ENCODE measurements at regions not wholly inside any gene's neighbourhood (a gene's known extent, or its start where the extent isn't known, plus 50 kb on each side); places are given as distances from the start of the nearest gene placed in this dataset.

DNA sequence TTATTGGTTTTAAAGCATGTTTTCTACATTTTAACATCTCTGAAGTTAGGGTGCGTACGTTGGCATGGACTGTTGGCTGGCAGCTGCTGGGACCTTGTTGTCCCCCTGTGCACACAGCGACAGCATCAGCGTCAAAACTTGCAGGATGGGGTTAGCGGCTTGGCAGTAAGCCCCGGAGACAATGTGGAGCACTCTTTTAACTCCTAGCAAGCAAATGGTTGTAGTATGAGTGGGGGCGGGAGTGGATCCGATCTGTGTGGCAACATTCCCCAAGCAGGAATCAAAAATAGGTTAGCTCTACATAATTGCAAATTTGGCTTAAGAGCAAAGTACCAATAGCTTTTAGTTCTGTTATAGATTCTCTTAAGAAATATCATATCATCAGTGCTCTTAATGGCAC lies 70.1 kb downstream of the NRN1 start:
- Histone ChIP-seq H3K23ac (ENCODE audit: low read depth, low read length, poor library complexity) (no peak overlapping the region), H2AFZ (ENCODE audit: low read length) (no peak overlapping the region), H3K4ac (ENCODE audit: low read length) (no peak overlapping the region), H4K8ac (ENCODE audit: low read depth, low read length) (no peak overlapping the region), H3K4me2 (ENCODE audit: insufficient read depth, low read length, poor library complexity, severe bottlenecking) (no peak overlapping the region), H2BK120ac (ENCODE audit: low read depth, low read length) (no peak overlapping the region), H3K79me1 (ENCODE audit: low read depth, low read length) (no peaks in the 10 kb centered on the region), H3K9me3 (replicated peaks in 1 of 2; ENCODE audit: control insufficient read depth in 2 of 2, insufficient read depth in 1 of 2, low read depth in 1 of 2, low read length in 2 of 2) (peaks cover 0 to 10% of the 10 kb centered on the region in 2 donors), H3K27me3 (ENCODE audit: control insufficient read depth in 3 of 3, insufficient read depth in 3 of 3, low read depth in 1 of 3, low read length in 3 of 3) (peaks cover 0 to 6% (median 0%) of the 10 kb centered on the region in 3 experiments), H3K18ac (ENCODE audit: low read length) (no peak overlapping the region), H2BK15ac (ENCODE audit: low read length) (no peak overlapping the region), H3K4me3 (ENCODE audit: low read length in 2 of 2) (no peak overlapping the region), H2BK5ac (ENCODE audit: low read length) (no peak overlapping the region), H3K27ac (replicated peaks; ENCODE audit: low read length) (no peak overlapping the region), H3K36me3 (replicated peaks in 1 of 2; ENCODE audit: control insufficient read depth in 2 of 2, insufficient read depth in 2 of 2, low read length in 2 of 2) (no peaks in the 10 kb centered on the region), H2AK5ac (ENCODE audit: low read depth, low read length) (no peak overlapping the region), H2BK12ac (ENCODE audit: low read length) (no peak overlapping the region), H3K4me1 (ENCODE audit: control insufficient read depth in 2 of 2, insufficient read depth in 1 of 2, low read depth in 1 of 2, low read length in 2 of 2) (peaks cover 0 to 11% of the 10 kb centered on the region in 2 donors), H4K91ac (ENCODE audit: low read depth, low read length, poor library complexity) (no peak overlapping the region), H3K9ac (ENCODE audit: low read depth, low read length, poor library complexity) (no peak overlapping the region), H3K14ac (ENCODE audit: low read length) (no peak overlapping the region)
- no CpG with 5 or more reads among the region's 8 CpGs for WGBS, 2 donors (ENCODE audit: extremely low coverage in 2 of 2, insufficient read length in 2 of 2, insufficient replicate concordance in 1 of 2)
- DNase-seq (ENCODE audit: low spot score) = no peak

DNA sequence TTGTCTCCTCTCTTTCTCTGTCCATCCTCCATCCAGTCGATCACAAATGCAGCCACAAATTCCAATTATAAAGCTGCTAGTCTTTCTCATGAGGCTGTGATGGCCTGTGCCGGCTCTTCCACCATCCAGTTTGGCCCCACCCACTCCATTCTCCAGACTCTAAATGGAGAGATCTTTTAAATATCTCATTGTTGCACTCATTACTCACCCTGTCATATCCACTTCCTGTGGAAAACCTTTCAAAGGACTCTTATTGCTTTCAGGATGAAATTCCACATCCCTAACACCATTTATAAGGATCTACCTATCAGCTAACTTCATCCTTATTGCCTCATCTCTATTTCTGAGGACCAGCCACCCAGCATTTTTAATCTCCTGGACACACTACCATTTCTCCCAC lies 70.6 kb downstream of the NRN1 start:
- Histone ChIP-seq H3K79me1 (ENCODE audit: low read depth, low read length) (no peaks in the 10 kb centered on the region), H3K4me1 (ENCODE audit: control insufficient read depth in 2 of 2, insufficient read depth in 1 of 2, low read depth in 1 of 2, low read length in 2 of 2) (peaks cover 0 to 11% of the 10 kb centered on the region in 2 donors), H3K4me2 (ENCODE audit: insufficient read depth, low read length, poor library complexity, severe bottlenecking) (no peak overlapping the region), H3K14ac (ENCODE audit: low read length) (no peak overlapping the region), H3K9me3 (replicated peaks in 1 of 2; ENCODE audit: control insufficient read depth in 2 of 2, insufficient read depth in 1 of 2, low read depth in 1 of 2, low read length in 2 of 2) (peaks cover 0 to 10% of the 10 kb centered on the region in 2 donors), H2BK120ac (ENCODE audit: low read depth, low read length) (no peak overlapping the region), H2BK5ac (ENCODE audit: low read length) (no peak overlapping the region), H2BK12ac (ENCODE audit: low read length) (no peak overlapping the region), H2AK5ac (ENCODE audit: low read depth, low read length) (no peak overlapping the region), H4K91ac (ENCODE audit: low read depth, low read length, poor library complexity) (no peak overlapping the region), H3K23ac (ENCODE audit: low read depth, low read length, poor library complexity) (no peak overlapping the region), H3K27me3 (ENCODE audit: control insufficient read depth in 3 of 3, insufficient read depth in 3 of 3, low read depth in 1 of 3, low read length in 3 of 3) (peaks cover 0 to 6% (median 0%) of the 10 kb centered on the region in 3 experiments), H3K9ac (ENCODE audit: low read depth, low read length, poor library complexity) (no peak overlapping the region), H4K8ac (ENCODE audit: low read depth, low read length) (no peak overlapping the region), H3K4ac (ENCODE audit: low read length) (no peak overlapping the region), H3K4me3 (ENCODE audit: low read length in 2 of 2) (no peak overlapping the region), H2BK15ac (ENCODE audit: low read length) (no peak overlapping the region), H3K27ac (replicated peaks; ENCODE audit: low read length) (no peak overlapping the region), H3K18ac (ENCODE audit: low read length) (no peak overlapping the region), H2AFZ (ENCODE audit: low read length) (no peak overlapping the region), H3K36me3 (replicated peaks in 1 of 2; ENCODE audit: control insufficient read depth in 2 of 2, insufficient read depth in 2 of 2, low read length in 2 of 2) (no peaks in the 10 kb centered on the region)
- WGBS, 2 donors (ENCODE audit: extremely low coverage in 2 of 2, insufficient read length in 2 of 2, insufficient replicate concordance in 1 of 2) = no CpG with 5 or more reads among the region's 2 CpGs
- no peak for DNase-seq (ENCODE audit: low spot score)

DNA sequence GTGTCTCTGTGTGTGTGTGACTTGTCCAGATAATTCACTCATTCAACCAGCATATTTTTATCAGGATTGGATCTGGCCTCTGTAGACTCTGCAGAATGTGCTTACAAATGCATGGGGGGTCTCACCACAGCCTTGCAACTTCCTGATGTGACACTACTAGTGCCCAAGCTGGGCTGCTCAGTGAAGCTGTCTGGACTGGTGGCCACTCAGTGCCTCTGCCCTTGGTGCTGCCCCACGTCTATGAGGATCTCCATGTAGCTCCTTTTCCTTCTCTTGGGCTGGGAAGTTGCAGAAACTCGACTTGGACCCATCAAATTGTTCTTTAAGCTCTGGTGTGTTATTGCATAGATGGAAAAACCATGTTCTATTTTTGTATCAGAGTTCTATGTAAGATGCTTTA lies 75.8 kb downstream of the NRN1 start:
- H3K4me1 ChIP-seq (ENCODE audit: control insufficient read depth in 2 of 2, insufficient read depth in 1 of 2, low read depth in 1 of 2, low read length in 2 of 2) = no peaks in the 10 kb centered on the region
- no peak overlapping the region for H2BK120ac ChIP-seq (ENCODE audit: low read depth, low read length)

DNA sequence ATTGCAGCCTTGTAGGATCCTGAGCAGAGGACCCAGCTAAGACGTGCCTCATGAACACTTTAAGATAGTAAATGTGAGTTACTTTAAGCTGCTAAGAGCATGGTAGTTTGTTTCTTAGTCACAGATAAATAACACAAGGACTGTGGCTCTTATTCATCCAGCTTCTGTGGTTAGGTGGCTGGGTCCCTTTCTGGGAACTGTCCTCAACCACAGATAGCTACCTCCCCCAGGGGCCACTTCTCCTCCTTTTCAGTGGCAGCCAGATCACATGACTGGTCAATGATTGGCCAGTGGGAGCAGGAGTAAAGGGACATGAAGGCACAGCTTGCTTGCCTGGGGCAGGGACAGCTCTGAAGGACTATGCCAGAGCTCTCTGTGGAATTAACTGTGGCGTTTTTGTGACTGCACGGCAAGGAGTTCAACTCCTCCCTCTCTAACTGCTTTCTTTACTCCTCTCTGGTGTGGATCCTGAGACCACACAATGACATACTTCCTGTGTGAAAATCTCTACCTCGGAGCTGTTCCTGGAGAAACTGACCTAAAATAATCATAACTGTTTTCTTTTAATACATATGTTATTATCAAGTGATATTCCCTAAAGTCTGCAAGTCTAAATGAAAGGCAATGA lies 76.5 kb downstream of the NRN1 start:
- Histone ChIP-seq H3K9ac (ENCODE audit: low read depth, low read length, poor library complexity) (no peak overlapping the region), H3K4me3 (ENCODE audit: low read length in 2 of 2) (peak overlapping the region in 1 of 2 donors; percentile 36), H2BK12ac (ENCODE audit: low read length) (no peak overlapping the region), H3K4me1 (ENCODE audit: control insufficient read depth in 2 of 2, insufficient read depth in 1 of 2, low read depth in 1 of 2, low read length in 2 of 2) (no peaks in the 10 kb centered on the region), H2BK120ac (ENCODE audit: low read depth, low read length) (no peak overlapping the region), H3K36me3 (replicated peaks in 1 of 2; ENCODE audit: control insufficient read depth in 2 of 2, insufficient read depth in 2 of 2, low read length in 2 of 2) (no peaks in the 10 kb centered on the region), H3K14ac (ENCODE audit: low read length) (no peak overlapping the region), H3K27ac (replicated peaks; ENCODE audit: low read length) (no peak overlapping the region), H3K4ac (ENCODE audit: low read length) (no peak overlapping the region), H2BK5ac (ENCODE audit: low read length) (no peak overlapping the region), H4K8ac (ENCODE audit: low read depth, low read length) (no peak overlapping the region), H2AK5ac (ENCODE audit: low read depth, low read length) (no peak overlapping the region), H3K79me1 (ENCODE audit: low read depth, low read length) (no peaks in the 10 kb centered on the region), H4K91ac (ENCODE audit: low read depth, low read length, poor library complexity) (no peak overlapping the region), H3K27me3 (ENCODE audit: control insufficient read depth in 3 of 3, insufficient read depth in 3 of 3, low read depth in 1 of 3, low read length in 3 of 3) (peaks cover 0 to 6% (median 0%) of the 10 kb centered on the region in 3 experiments), H2AFZ (ENCODE audit: low read length) (no peak overlapping the region), H3K4me2 (ENCODE audit: insufficient read depth, low read length, poor library complexity, severe bottlenecking) (no peak overlapping the region), H3K18ac (ENCODE audit: low read length) (no peak overlapping the region), H3K9me3 (replicated peaks in 1 of 2; ENCODE audit: control insufficient read depth in 2 of 2, insufficient read depth in 1 of 2, low read depth in 1 of 2, low read length in 2 of 2) (peaks cover 0 to 12% of the 10 kb centered on the region in 2 donors), H2BK15ac (ENCODE audit: low read length) (no peak overlapping the region), H3K23ac (ENCODE audit: low read depth, low read length, poor library complexity) (no peak overlapping the region)
- WGBS, 2 donors (ENCODE audit: extremely low coverage in 2 of 2, insufficient read length in 2 of 2, insufficient replicate concordance in 1 of 2) = no CpG with 5 or more reads among the region's 4 CpGs
- DNase-seq (ENCODE audit: low spot score) = no peak

More for the DNA sequence above, 75.8 kb downstream of the NRN1 start:
- H3K4me3 ChIP-seq (ENCODE audit: low read length in 2 of 2) = no peak overlapping the region
- H3K9me3 ChIP-seq (replicated peaks in 1 of 2; ENCODE audit: control insufficient read depth in 2 of 2, insufficient read depth in 1 of 2, low read depth in 1 of 2, low read length in 2 of 2) = peaks cover 0 to 12% of the 10 kb centered on the region in 2 donors
- no peaks in the 10 kb centered on the region for H3K79me1 ChIP-seq (ENCODE audit: low read depth, low read length)
- H4K8ac ChIP-seq (ENCODE audit: low read depth, low read length) = no peak overlapping the region
- no peak overlapping the region for H3K4ac ChIP-seq (ENCODE audit: low read length)
- H2BK15ac ChIP-seq (ENCODE audit: low read length) = no peak overlapping the region
- DNase-seq (ENCODE audit: low spot score) = no peak
- no peak overlapping the region for H2AFZ ChIP-seq (ENCODE audit: low read length)
- no peak overlapping the region for H3K18ac ChIP-seq (ENCODE audit: low read length)
- H2BK5ac ChIP-seq (ENCODE audit: low read length) = no peak overlapping the region
- H3K14ac ChIP-seq (ENCODE audit: low read length) = no peak overlapping the region
- H3K9ac ChIP-seq (ENCODE audit: low read depth, low read length, poor library complexity) = no peak overlapping the region
- WGBS, 2 donors (ENCODE audit: extremely low coverage in 2 of 2, insufficient read length in 2 of 2, insufficient replicate concordance in 1 of 2) = no CpG with 5 or more reads among the region's 2 CpGs
- no peak overlapping the region for H2BK12ac ChIP-seq (ENCODE audit: low read length)
- H3K27me3 ChIP-seq (ENCODE audit: control insufficient read depth in 3 of 3, insufficient read depth in 3 of 3, low read depth in 1 of 3, low read length in 3 of 3) = peaks cover 0 to 6% (median 0%) of the 10 kb centered on the region in 3 experiments
- no peaks in the 10 kb centered on the region for H3K36me3 ChIP-seq (replicated peaks in 1 of 2; ENCODE audit: control insufficient read depth in 2 of 2, insufficient read depth in 2 of 2, low read length in 2 of 2)
- no peak overlapping the region for H3K4me2 ChIP-seq (ENCODE audit: insufficient read depth, low read length, poor library complexity, severe bottlenecking)
- no peak overlapping the region for H2AK5ac ChIP-seq (ENCODE audit: low read depth, low read length)
- H4K91ac ChIP-seq (ENCODE audit: low read depth, low read length, poor library complexity) = no peak overlapping the region
- H3K27ac ChIP-seq (replicated peaks; ENCODE audit: low read length) = no peak overlapping the region
- H3K23ac ChIP-seq (ENCODE audit: low read depth, low read length, poor library complexity) = no peak overlapping the region

All from neuronal stem cell (in vitro differentiated cells).